ENCODE measurements at regions not wholly inside any gene's neighbourhood (a gene's known extent, or its start where the extent isn't known, plus 50 kb on each side); places are given as distances from the start of the nearest gene placed in this dataset.

GRCh38 chr16:85524630-85525419, 88.3 kb upstream of the GSE1 start (continued):
- TF ChIP-seq ZNF550 (CRISPR knock-in tag; IDR thresholded peaks at IDR 0.05; ENCODE audit: borderline replicate concordance), result no peak
- TF ChIP-seq CEBPG (CRISPR knock-in tag; IDR thresholded peaks at IDR 0.05), result peak; percentile 100
- no peak for TF ChIP-seq ZNF672 (CRISPR knock-in tag; IDR thresholded peaks at IDR 0.05)
- no peak for TF ChIP-seq ZFP41 (CRISPR knock-in tag; IDR thresholded peaks at IDR 0.05; ENCODE audit: borderline replicate concordance)
- TF ChIP-seq HOXD1 (CRISPR knock-in tag; IDR thresholded peaks at IDR 0.05), result peak; percentile 88
- TF ChIP-seq, protein P1, sequence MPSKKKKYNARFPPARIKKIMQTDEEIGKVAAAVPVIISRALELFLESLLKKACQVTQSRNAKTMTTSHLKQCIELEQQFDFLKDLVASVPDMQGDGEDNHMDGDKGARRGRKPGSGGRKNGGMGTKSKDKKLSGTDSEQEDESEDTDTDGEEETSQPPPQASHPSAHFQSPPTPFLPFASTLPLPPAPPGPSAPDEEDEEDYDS (CRISPR knock-in tag; IDR thresholded peaks at IDR 0.05), result peak; percentile 47
- 0 out of 2 replicates have a peak, but pooled peaks have one; percentile 63 for TF ChIP-seq PAWR (CRISPR knock-in tag; IDR thresholded peaks at IDR 0.05; ENCODE audit: borderline replicate concordance)
- TF ChIP-seq ZNF143 (CRISPR knock-in tag; IDR thresholded peaks at IDR 0.05), result peak; percentile 70
- TF ChIP-seq EED (CRISPR knock-in tag; IDR thresholded peaks at IDR 0.05), result peak; percentile 76
- TF ChIP-seq, protein P2, sequence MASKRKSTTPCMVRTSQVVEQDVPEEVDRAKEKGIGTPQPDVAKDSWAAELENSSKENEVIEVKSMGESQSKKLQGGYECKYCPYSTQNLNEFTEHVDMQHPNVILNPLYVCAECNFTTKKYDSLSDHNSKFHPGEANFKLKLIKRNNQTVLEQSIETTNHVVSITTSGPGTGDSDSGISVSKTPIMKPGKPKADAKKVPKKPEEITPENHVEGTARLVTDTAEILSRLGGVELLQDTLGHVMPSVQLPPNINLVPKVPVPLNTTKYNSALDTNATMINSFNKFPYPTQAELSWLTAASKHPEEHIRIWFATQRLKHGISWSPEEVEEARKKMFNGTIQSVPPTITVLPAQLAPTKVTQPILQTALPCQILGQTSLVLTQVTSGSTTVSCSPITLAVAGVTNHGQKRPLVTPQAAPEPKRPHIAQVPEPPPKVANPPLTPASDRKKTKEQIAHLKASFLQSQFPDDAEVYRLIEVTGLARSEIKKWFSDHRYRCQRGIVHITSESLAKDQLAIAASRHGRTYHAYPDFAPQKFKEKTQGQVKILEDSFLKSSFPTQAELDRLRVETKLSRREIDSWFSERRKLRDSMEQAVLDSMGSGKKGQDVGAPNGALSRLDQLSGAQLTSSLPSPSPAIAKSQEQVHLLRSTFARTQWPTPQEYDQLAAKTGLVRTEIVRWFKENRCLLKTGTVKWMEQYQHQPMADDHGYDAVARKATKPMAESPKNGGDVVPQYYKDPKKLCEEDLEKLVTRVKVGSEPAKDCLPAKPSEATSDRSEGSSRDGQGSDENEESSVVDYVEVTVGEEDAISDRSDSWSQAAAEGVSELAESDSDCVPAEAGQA (IDR thresholded peaks at IDR 0.05; ENCODE audit: low read depth), result peak; percentile 60; the same call in 1 of the 2 replicates
- TF ChIP-seq, protein P2 (CRISPR knock-in tag; IDR thresholded peaks at IDR 0.05; ENCODE audit: borderline replicate concordance), result peak; percentile 78; the same call in 1 of the 2 replicates
- TF ChIP-seq ETV5 (CRISPR knock-in tag; IDR thresholded peaks at IDR 0.05; ENCODE audit: borderline replicate concordance), result peak; percentile 99
- no peak for TF ChIP-seq ZNF432 (CRISPR knock-in tag; IDR thresholded peaks at IDR 0.05; ENCODE audit: borderline replicate concordance)
- TF ChIP-seq KLF13 (CRISPR knock-in tag; IDR thresholded peaks at IDR 0.05), result peak; percentile 54; the same call in 1 of the 2 replicates
- no peak; the same call in 1 of the 2 replicates for TF ChIP-seq ZBTB3 (CRISPR knock-in tag; IDR thresholded peaks at IDR 0.05; ENCODE audit: borderline replicate concordance, low read depth)
- peak; percentile 100 for TF ChIP-seq ZNF770 (CRISPR knock-in tag; IDR thresholded peaks at IDR 0.05)
- TF ChIP-seq ZNF337 (CRISPR knock-in tag; IDR thresholded peaks at IDR 0.05; ENCODE audit: borderline replicate concordance, low read depth), result peak; percentile 85
- no peak; the same call in 1 of the 2 replicates for TF ChIP-seq ARNTL (CRISPR knock-in tag; IDR thresholded peaks at IDR 0.05)
- no peak for TF ChIP-seq E2F5 (CRISPR knock-in tag; conservative IDR thresholded peaks at IDR 0.05)
- TF ChIP-seq SALL2 (CRISPR knock-in tag; IDR thresholded peaks at IDR 0.05), result no peak
- TF ChIP-seq ZFYVE20 (CRISPR knock-in tag; IDR thresholded peaks at IDR 0.05; ENCODE audit: borderline replicate concordance, low read depth), result no peak
